GM21737 (cell line): ENCODE measurements at regions not wholly inside any gene's neighbourhood (a gene's known extent, or its start where the extent isn't known, plus 50 kb on each side); places are given as distances from the start of the nearest gene placed in this dataset.
"Not testable (repeated sequence)": the region's sequence is repeated elsewhere in the genome, so short reads cannot be mapped to it uniquely, and the experiment has no call there.

Source experiments
- ATAC-seq: cut with Tn5 transposase; IDR thresholded peaks from one replicate; pipeline ENCODE4 v1.9.1; 2021; ENCODE audit warnings: mild to moderate bottlenecking, moderate library complexity; ENCODE audit not compliant: unreplicated experiment

DNA sequence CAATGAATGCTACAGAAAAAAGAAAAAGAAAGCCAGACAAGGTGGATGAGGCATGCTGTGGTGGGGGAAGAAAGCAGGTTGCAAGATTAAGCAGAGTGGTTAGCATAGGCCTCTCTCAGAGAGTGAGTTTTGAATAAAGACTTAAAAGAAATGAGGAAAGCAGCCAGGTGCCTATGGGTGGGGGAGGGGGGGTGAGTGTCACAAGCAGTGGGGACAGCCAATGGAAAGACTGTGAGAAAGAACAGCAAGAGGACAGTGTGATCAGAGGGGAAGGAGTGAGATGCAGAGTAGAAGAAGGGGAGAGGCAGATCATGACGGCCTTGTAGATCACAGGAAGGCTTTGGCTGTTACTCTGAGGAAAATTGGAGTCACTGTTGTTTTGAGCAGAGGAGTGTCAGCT is 162.5 kb downstream of the SOX3 start:
- ATAC-seq: no peak

DNA sequence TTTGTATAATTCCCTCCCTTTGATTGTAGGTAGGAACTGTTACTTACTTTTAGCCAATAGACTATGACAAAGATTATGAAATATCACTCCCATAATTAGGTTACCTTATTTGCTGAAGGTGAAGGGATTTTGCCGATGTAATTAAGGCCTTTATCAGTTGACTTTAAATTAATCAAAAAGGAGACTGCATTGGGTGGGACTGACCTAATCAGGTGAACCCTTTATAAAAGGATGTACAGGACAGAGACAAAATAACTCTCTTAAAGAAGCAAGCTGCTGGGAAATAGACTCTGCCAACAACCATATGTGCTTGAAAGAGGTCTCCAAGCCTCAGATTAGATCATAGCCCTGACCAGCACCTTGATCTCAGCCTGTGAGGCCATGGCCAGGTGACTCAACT is 167.6 kb downstream of the SOX3 start:
- no peak for ATAC-seq

DNA sequence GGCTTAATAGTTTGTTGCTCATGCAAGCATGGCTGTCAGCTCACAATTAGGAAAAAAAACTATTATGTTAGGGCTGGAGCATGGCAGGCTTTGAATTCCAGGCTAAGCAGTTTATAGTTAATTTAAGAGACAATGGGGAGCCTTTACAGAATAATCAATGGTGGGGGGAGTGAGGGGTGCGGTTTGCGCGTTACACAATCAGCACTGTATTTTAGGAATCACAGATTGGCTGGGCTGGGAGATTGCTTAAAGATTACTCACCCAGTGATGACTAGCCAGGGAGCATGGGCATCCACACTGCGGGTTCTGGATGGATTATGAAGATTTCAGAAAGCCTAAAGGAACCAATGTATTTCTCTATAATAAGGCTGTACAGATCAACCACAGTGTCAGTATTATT is 186.6 kb downstream of the SOX3 start:
- ATAC-seq: no peak

DNA sequence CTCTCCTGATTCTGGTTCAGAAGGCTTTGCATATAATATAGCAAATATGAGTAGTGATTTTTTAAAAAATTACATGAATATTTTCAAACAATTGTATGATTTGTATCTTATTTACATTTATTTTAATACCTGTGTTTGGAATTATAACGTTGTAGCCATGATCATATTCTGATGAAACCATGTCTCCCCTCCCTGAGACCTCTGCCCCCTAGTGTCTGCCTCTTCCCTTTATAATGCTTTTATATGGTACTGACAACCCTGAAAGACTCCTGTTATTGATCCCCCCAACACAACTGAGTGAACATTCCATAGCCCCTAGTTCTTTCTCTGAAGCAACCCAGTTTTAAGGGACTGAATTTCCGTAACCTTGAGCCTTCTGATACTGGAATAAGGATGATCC is 187.4 kb downstream of the SOX3 start:
- ATAC-seq: no peak

DNA sequence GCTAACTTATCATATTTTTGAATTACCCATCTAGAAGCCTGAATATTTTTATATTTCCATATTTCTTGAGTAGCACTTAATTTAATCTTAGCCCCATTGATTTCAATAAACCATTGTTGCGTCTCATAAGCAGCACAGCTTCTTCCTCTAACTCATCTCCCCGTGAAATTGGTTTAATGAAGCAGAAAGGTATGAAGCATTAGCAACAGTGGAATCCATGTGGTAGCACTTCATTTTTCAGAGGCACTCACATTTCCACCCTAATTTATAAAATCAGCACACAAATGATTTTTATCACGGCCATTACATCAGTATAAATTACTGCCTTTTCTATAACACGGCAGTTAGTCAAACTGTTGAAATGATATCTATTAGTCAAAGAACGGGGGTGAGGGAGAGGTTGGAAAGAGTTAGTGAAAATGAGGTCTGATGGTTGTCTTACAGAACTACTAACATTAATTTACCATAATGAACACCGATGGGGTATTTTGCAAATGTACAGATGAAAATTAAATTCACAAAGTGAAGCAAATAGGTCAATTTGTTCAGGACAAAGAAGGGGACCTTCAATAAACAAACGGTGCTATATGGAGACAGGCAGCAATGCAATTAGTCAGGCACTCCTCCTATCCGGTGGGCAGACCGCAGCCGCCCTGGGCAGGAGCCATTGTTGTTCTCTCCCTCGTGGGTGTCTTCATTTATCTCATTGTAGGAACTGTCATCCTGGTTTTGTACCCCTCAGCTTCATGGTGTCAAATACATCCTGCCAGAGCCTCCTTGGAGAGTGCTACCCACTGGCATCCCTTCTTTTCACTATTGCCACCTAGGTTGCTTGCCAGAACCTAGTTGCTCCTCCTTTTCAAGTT is 205.7 kb downstream of the SOX3 start:
- no peak for ATAC-seq

DNA sequence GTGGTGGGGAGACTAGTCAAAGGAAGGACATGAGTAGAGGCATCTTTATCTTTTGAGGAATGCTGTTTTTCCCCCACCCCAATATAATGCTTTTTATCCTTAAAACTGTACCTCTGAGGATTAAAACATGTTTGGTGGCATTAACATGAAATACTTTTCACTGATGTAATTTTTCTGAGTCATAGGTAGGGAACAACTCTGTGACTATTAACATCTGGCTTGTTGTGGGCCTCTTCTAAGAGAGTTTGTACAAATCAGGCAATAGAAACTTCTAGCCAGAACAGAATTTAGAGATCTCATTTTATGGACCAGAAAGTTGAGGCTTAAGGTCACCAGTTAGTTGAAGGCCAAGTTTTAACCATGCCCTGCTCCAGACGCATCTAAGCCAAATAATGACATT is 207.6 kb downstream of the SOX3 start:
- no peak for ATAC-seq

DNA sequence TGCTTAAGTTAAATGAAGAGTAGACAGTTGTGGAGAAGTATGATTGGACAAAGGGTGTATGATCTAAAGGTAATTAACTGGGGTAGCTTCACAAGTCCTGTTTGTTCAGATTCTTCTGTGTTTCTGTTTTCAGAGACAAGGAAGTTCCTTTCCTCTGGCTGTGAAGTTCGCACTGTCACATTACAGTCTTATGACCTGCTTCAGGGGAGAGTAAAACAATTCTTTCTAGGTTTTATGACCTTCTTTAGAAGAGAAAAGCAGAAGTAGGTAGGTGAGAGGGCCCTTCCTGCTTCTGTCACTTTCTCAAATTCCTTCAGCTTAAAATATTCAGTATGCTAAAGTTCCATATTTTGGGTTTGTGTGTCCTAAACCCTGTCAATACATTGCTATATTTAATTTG is 211.9 kb downstream of the SOX3 start:
- ATAC-seq: no peak

DNA sequence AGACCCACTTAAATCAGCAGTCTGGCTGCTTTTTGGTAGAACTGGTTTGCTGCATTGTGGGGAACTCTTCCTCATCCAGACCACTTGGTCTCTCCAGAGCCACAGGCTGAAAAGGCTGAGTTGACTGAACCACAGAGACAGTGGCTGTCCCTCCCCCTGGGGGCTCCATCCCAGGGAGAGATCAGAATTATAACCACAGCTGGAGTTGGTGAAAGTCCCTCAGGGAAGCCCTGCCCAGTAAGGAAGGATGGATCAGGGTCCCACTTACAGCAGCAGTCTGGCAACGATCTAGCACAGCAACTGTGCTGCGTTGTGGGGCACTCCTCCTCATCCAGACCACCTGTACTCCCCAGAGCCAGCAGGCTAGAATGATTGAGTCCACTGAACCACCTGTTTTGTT is 212.7 kb downstream of the SOX3 start:
- ATAC-seq: no peak

DNA sequence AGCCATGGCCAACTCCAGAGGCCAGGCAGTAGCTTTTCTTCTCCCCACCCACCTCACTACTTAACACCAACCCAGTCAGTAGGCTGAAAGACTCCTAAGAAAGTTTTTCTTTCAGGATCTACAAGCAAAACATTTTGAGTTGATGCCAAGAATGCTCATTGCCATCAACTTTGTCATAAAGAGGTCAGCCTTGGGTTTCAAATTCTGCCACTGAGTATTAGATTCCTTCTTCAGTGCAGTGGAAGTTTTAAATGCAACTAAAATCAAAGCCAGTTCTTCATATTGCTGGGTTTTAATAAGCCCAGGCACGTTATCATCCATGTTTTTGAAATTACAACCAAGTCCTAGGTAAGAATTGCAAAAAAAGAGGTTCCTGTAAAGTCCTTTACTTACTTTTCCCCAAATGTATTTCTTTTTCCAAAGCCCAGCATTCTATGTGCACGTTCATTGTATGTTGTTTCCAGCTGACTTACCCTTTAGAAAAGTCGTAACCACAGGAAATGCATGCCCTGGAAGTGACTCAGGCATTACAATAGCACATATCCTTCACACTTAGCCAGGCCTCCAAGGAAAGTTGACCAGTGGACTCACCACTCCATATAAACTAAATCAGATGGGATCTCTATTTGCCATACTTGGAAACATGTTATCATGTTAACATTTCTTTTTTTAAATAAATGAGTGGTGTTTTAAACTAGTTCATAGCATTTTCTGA is 229.9 kb downstream of the SOX3 start:
- no peak for ATAC-seq

DNA sequence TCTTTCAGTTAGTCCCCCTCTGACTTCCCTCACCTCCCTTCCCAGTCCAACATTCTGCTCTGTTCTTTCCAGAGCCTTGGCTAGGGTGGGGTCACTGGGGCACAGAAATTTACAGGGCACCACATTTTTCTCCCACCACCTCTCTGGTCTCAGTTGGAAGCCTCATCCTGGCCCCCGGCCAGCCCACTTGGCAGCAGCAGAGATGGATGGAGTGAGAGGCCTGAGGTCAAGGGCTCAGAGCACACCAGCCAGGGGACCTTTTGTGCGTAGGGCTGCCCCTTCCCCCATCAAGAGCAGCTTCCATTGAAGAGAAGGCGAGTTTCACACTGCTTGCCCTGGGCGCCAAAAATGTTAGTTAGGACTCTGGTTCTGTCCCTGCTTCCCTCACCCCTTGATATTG is 230.9 kb downstream of the SOX3 start:
- no peak for ATAC-seq

DNA sequence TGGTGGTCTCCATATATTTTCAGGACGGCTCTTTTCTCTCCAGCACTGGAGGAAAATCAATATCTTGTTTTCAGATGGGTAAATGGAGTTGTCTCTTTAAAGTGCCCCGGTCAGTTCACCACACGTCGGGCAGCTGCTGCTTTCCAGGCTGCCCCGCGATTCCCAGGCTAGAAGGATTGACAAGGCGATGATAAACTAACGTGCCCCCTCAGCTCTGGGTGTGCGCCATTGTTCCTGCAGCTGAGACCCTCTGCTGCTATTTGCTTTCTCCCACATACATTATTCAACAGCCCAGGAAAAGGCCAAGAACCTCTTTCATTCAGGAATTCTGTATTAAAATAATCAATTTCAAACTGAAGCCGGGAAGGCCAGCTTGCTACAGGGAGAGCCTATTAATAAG is 254.5 kb downstream of the SOX3 start:
- no peak for ATAC-seq

DNA sequence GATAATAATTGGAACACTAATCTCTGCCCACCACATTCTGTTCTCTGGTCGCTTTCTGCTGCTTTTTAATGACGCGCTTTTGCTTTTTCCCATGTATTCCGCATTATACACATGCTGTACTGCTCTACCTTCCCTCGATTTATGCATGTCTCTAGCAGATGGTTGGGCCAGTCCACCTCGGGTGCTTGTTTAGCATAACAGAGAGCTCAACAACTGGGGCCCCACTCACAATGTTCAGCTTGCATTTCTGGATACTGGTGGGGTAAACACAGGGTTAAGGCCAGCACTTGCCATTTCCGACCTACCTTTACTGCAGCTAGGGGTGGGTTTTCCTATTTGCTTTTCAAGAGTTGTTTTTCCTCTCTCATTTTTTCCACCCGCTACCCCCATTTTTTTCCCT is 255.8 kb downstream of the SOX3 start:
- ATAC-seq: no peak

DNA sequence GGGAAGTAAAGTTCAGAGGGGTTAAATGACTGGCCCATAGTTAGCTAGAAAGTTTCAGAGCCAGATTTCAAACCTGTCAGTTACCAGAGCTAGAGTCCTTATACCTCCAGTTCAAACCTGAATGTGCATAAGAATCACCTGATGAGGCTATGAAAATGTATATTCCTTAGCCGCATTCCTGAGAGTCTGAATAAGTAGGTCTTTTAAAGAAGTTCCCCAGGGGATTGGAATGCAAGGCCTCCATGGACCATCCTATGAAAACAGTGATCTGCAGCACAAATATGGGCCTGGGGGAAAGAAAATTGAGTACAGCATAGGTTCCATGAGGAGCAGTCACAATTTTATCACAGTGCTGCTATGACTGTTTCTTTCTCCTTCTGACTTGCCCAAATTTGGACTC is 263.9 kb upstream of the CXorf66 start:
- no peak for ATAC-seq

DNA sequence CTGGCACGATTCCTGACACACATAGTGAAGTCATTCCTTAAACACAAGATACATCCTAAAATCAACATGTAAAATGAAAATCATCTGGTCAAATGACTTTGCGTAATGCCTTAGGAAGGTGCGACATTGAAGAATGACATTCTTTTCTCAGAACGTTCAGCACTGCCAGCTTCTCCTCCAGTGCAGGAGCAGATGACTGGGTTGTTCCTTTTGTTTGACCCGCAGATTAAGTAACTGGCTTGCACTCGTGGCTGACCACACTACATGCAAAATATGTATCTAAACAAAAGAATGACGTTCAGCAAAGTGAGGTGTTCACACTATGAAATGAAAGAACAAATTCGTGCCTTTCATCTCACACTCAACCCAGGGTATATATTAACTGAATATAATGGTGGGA is 260.7 kb upstream of the CXorf66 start:
- ATAC-seq: not testable (repeated sequence)

DNA sequence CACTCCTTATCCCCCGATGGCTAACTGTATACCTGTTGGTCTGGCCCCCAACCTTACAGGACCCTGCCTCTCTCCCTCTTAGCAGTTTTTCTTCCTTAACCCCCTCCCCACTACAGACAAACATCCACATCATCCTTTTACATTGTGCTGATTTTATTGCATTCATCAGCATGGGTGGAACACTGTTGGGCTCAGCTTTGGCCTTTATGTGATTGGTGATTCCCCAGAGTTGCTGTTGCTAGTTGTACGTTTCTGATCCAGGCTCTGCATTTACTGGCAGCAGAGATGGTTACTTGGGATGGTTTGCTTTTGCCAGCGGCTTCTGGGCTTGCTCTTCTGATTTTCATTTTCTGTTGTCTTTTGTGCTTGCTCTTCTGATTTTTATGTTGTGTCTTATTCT is 250.6 kb upstream of the CXorf66 start:
- ATAC-seq: not testable (repeated sequence)

DNA sequence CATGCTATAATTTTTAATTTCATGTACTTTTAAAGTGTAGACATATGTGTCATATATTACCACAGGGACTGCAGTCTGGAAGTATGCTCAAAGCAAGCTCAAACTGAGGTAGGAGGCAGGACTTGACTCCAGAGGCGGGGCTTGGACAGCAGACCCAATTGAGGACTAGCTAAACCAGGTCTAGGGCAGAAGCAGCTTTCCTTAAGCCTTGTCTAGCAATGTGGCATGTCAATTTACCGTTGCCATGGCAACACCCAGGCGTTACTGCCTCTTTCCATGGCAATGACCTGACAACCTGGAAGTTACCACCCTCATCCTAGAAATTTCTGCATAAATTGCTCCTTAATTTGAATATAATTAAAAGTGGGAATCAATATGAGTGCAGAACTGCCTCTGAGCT is 249.2 kb upstream of the CXorf66 start:
- ATAC-seq: not testable (repeated sequence)

DNA sequence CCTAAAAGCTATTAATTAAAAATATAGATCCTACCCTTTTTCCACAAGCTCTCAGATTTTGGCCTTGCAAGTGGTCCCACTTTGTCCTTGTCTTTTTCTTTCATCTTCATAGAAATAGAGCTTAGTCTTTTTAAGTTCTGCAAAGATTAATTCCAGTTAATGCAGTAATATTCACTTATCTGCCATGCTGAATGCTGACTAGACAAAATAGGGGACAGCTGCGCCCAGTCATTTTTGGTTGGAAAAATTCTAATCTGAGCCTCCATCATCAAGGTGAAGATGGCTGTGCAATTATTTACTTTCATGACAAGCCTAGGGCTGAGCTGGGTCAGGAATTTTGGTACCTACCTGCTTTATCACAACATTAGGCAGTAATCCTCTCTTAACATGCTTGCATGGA is 241.3 kb upstream of the CXorf66 start:
- no peak for ATAC-seq

DNA sequence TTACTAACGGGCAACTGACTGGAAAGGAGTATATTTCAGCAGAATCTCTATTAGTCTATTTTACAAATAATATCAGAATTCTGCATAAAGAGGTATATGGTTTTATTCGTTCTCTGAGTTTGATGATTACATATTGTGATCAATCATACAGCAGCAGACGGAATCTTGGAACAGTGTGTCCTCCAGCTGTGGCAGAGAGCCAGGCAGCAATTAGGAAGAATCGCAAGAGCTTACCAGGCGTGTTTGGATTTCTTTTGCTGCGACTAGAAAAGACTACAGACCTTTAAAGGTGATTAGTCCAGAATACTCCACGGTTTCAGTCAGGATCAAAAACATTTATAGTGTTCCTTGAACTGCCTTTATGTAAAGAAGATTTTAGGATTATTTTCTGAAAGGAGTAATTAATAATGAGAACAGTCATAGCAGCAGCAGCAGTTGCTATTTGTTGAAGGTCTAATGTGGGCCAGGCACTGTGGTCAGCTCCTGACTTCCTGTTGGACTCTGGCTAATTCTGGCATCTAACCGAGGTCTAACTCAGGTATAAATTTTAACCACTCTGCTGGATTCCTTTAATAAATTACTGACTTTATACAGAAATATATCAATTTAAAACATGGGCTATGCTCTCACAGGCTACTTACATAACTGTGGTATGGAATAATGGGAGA is 225.3 kb upstream of the CXorf66 start:
- ATAC-seq: no peak

DNA sequence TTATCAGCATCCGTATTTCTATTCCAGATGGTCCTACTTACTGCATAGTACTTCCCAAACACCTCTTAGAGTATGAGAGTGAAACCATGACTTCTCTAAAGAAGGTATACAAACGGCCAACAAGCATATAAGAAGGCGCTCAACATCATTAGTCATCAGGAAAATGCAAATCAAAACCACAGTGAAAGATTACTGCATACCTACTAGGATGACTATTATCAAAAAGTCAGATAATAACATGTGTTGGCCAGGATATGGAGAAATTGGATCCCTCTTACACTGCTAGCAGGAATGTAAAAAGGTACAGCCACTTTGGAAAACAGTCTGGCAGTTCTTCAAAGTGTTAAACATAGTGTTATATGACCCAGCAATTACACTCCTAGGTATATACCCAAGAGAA is 215.3 kb upstream of the CXorf66 start:
- ATAC-seq: no peak

DNA sequence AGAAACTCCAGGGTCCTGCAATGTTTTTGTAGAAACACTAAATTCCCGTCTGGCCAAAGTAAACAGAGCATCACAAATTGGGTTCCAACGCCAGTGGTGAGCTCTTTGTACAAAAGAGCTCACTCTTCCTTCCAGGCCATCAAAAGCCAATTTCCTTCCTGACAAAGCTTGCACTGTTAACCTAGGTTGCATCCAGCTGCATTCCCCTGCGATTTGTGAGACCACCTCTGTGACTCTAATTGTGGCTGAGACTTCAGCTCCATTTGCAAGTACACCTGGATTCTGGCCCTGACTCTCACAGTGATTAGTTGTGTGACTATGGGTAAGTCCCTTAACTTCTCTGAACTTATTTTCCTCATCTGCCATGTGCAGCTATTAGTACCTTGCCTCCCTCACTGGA is 212.5 kb upstream of the CXorf66 start:
- ATAC-seq: no peak

DNA sequence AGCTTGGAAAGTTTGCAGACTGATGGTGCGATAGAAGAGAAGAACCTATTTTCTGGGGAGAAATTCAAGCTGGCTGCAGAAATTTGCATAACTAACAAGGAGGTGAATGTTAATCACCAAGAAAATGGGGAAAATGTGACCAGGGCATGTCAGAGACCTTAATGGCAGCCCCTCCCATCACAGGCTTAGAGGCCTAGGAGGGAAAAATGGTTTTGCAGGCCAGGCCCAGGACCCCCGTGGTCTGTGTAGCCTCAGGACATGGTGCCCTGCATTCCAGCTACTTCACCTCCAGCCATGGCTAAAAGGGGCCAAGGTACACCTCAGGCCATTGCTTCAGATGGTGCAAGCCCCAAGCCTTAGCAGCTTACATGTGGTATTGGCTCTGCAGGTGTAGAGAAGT is 207.1 kb upstream of the CXorf66 start:
- ATAC-seq: no peak

DNA sequence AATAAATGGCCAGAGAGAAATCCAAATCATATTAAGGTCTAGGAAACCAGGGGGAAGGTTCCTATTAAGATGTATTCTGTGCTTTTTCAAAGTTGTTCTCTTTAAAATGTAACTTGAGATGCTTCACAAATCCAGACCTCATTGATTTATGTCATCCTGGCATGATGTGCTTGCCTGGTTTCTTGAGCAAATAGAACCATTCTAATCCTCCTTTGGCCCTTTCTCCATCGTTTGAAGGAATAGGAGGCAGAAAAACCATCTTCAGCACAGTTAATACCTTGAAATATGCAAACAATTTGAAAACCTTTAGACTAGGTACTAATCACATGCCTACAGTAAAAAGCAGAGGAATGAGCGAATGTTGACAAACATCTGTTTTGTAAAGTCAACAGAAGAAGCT is 202.2 kb upstream of the CXorf66 start:
- ATAC-seq: no peak
